Panc1 (cell line): ENCODE measurements at regions not wholly inside any gene's neighbourhood (a gene's known extent, or its start where the extent isn't known, plus 50 kb on each side); places are given as distances from the start of the nearest gene placed in this dataset.

Experiments used
- ATAC-seq: fragments of 200-7000 bp; cut with Tn5 transposase; 2 replicates; pipeline ENCODE4 v1.9.1; 2020; ENCODE audit warnings: mild to moderate bottlenecking, moderate library complexity
- BruUV-seq: library from RNA; stranded (reverse); fragments of 400-500 nt; replicated peaks from 2 replicates; lab custom pipeline; 2021; lab: Mats Ljungman, UMichigan
- CTCF ChIA-PET: fragments of 300-600 bp; sonication (Branson Sonifier 250); formaldehyde crosslinking; loops from one replicate; lab custom pipeline; 2022; ENCODE audit warnings: antibody characterized with exemption; lab: Charles Lee
- POLR2A ChIA-PET: fragments of 300-600 bp; sonication (Branson Sonifier 250); formaldehyde crosslinking; loops from one replicate; lab custom pipeline; 2022; ENCODE audit warnings: antibody characterized with exemption; lab: Charles Lee
- DNase-seq: peaks from one replicate; pipeline ENCODE4 v3.0.0-alpha.2; 2010; ENCODE audit warnings: low read depth, low spot score
- H3K27ac ChIP-seq: 2 replicates; pipeline ENCODE4 v1.5.1; 2011; ENCODE audit warnings: mild to moderate bottlenecking, low read length, inconsistent platforms
- H3K27me3 ChIP-seq: fragments of 200-500 bp; sonication (Bioruptor generic); 2 replicates; pipeline ENCODE4 v1.6.0; 2014; ENCODE audit warnings: low read length, inconsistent platforms; ENCODE audit not compliant: control insufficient read depth, insufficient read depth
- H3K36me3 ChIP-seq: fragments of 200-500 bp; sonication (Bioruptor generic); 2 replicates; pipeline ENCODE4 v1.5.1; 2014; ENCODE audit warnings: inconsistent platforms, mild to moderate bottlenecking, low read length, moderate library complexity; ENCODE audit not compliant: control insufficient read depth, insufficient read depth
- H3K4me1 ChIP-seq: 2 replicates; pipeline ENCODE4 v1.5.1; 2011; ENCODE audit warnings: inconsistent platforms, mild to moderate bottlenecking, low read length, moderate library complexity; ENCODE audit not compliant: control insufficient read depth, insufficient read depth
- H3K4me3 ChIP-seq, 2 experiments: 2 replicates each; pipeline ENCODE4 v1.5.1; 2011 to 2012; ENCODE audit warnings: low read depth in 2 of 2, low read length in 2 of 2, mild to moderate bottlenecking in 2 of 2, inconsistent platforms in 1 of 2, moderate library complexity in 1 of 2
- H3K9me3 ChIP-seq: fragments of 200-500 bp; sonication (Bioruptor generic); 2 replicates; pipeline ENCODE4 v1.5.1; 2014; ENCODE audit warnings: low read depth, mild to moderate bottlenecking, inconsistent platforms, low read length, moderate library complexity; ENCODE audit not compliant: control insufficient read depth, insufficient read depth
- POLR2AphosphoS5 ChIP-seq: IDR thresholded peaks from 2 replicates; pipeline ENCODE4 v1.6.1; 2012; ENCODE audit warnings: mild to moderate bottlenecking, low read depth, low read length, moderate library complexity
- in situ Hi-C: cut with HindIII; loops from 2 replicates; pipeline ENCODE4 v1.10.0; 2016; ENCODE audit warnings: low sequenced_read_pairs, low pct_unique_long_range_greater_than_20kb
- intact Hi-C: fragments of 100-400 bp; cut with micrococcal nuclease; formaldehyde crosslinking; loops from one replicate; pipeline ENCODE4 v1.10.0; 2022; ENCODE audit not compliant: unreplicated experiment
- TF ChIP-seq, protein P1 (sequence below), 2 experiments: IDR thresholded peaks; 2 replicates each; pipeline ENCODE4 v1.6.1; 2011 to 2012; ENCODE audit warnings: low read depth in 2 of 2, control low read depth in 1 of 2, low read length in 1 of 2, mild to moderate bottlenecking in 1 of 2, moderate library complexity in 1 of 2; ENCODE audit not compliant: insufficient read depth in 1 of 2

DNA sequence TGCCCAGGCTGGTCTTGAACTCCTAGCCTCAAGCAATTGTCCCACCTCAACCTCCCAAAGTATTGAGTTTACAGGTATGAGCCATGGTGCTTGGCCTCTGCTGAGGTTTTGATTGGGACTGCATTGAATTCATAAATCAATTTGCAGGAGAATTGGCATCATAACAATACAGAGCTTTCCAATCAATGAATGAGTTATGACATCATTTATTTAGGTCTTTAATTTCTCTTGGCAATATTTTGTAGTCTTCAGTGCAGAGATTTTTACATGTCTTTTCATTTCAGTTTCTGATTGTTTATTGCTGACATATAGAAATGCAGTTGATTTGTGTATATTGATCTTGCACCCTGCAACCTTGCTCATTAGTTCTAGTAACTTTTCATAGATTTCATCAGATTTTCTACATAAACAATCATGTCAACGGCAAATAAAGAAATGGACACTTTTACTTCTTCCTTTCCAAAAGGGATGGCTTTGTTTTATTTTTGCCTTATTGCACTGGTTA lies 119.9 kb downstream of the TFCP2L1 start:
- no peaks in the 10 kb centered on the region for H3K4me1 ChIP-seq
- no peaks in the 10 kb centered on the region for H3K36me3 ChIP-seq
- H3K27ac ChIP-seq, result no peak overlapping the region
- no peak overlapping the region for H3K4me3 ChIP-seq
- ChIA-PET CTCF (no interaction called here), POLR2A (no interaction called here)
- H3K27me3 ChIP-seq, result no peaks in the 10 kb centered on the region
- in situ Hi-C loops, result no loop called here
- ATAC-seq (no peak), DNase-seq (no peak)
- BruUV-seq, result no TSS peak
- 0 out of 2 replicates have a peak, but pooled peaks cover 3% of the 10 kb centered on the region for H3K9me3 ChIP-seq
- TF ChIP-seq, protein P1, sequence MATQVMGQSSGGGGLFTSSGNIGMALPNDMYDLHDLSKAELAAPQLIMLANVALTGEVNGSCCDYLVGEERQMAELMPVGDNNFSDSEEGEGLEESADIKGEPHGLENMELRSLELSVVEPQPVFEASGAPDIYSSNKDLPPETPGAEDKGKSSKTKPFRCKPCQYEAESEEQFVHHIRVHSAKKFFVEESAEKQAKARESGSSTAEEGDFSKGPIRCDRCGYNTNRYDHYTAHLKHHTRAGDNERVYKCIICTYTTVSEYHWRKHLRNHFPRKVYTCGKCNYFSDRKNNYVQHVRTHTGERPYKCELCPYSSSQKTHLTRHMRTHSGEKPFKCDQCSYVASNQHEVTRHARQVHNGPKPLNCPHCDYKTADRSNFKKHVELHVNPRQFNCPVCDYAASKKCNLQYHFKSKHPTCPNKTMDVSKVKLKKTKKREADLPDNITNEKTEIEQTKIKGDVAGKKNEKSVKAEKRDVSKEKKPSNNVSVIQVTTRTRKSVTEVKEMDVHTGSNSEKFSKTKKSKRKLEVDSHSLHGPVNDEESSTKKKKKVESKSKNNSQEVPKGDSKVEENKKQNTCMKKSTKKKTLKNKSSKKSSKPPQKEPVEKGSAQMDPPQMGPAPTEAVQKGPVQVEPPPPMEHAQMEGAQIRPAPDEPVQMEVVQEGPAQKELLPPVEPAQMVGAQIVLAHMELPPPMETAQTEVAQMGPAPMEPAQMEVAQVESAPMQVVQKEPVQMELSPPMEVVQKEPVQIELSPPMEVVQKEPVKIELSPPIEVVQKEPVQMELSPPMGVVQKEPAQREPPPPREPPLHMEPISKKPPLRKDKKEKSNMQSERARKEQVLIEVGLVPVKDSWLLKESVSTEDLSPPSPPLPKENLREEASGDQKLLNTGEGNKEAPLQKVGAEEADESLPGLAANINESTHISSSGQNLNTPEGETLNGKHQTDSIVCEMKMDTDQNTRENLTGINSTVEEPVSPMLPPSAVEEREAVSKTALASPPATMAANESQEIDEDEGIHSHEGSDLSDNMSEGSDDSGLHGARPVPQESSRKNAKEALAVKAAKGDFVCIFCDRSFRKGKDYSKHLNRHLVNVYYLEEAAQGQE (IDR thresholded peaks at IDR 0.05; ENCODE audit: insufficient read depth in 1 of 2, low read depth in 2 of 2, low read length in 1 of 2), result no peak
- no peak for TF ChIP-seq POLR2AphosphoS5
- intact Hi-C loops, result no loop called here
